Muscle of back (tissue), 3 donors: ENCODE measurements at regions not wholly inside any gene's neighbourhood (a gene's known extent, or its start where the extent isn't known, plus 50 kb on each side); places are given as distances from the start of the nearest gene placed in this dataset.
"Not testable (repeated sequence)": the region's sequence is repeated elsewhere in the genome, so short reads cannot be mapped to it uniquely, and the experiment has no call there.

Experiments used
- DNase-seq, 3 donors: peaks; one replicate each; pipeline versions ENCODE4 v3.0.0 to v3.0.0-alpha.2; 2013

DNA sequence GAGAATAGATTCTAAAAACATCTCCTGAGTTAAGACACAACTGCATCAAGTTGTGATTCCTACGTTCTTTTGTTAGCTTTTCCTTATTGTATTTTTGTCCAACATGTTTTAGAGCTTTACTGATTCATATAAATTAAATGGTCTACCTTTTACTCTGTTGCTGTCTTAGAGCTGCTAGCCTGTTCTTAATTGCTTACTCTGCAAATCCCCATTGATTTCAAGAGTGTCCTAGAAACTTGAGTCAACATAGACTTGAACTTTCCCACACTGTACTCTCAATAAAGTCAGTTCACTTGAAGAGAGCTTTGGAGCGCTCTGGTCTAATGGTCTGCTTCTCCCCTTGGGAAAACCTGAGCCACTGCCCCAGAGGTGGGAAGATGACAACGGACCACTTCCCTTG, 343.9 kb downstream of the CCER1 start:
- DNase-seq: no peak

GRCh38 chr12:90593596-90594295, 361.2 kb downstream of the CCER1 start:
- no peak for DNase-seq

GRCh38 chr12:90589956-90590355, 365.0 kb downstream of the CCER1 start:
- DNase-seq: peak in 1 of 3 donors; percentile 12

DNA sequence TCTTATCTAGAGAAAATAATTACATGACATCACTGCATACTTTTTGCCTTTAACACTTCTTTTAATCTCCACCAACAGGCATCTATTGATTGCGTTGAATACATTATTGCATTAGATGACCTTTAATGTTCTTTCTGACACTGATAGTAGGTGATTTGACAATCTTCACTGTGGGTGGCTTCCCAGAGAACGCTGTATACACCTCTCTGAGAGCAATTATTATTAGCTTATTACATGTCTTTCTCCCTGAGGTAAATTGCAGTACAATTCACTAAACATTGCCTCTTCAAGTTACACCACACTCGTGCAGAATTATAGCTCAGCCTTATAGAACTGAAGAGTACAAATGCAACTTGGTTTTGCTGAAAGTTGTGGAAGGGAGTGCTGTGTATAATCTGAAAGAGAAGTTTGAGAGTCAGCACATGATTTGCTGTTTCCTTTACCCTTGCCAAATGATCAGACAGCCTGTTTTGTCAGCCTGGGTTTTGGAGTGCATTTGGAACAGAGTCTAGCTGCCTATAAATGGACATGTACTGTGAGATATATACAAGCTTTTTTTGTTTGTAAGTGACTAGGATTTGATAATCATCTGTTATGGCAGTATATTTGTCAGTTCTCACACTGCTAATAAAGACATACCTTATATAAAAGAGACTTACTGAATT, 369.2 kb downstream of the CCER1 start:
- DNase-seq: no peak

- no peak for DNase-seq
These were observed 378.3 kb downstream of the CCER1 start for GRCh38 chr12:90576707-90577106.

DNA sequence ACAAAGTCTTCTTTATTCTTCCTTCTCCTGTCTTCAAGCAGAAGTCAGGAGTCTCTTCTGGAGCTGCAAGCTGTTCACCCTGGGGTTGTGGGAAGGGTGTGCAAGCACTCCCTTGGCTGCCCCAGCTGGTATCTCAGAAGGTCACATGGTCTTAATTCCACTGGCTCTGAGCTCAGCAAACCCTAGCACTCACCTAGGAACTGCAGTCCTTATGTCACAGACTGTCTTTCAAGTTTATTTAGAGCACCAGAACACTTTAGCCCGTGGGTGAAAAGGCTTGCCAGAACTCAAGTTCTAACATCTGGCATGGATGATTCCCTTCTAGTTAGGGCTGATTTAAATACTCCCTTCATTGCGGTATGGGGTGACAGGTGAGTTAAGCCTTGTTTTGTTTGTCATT, 379.0 kb downstream of the CCER1 start:
- DNase-seq: no peak

DNA sequence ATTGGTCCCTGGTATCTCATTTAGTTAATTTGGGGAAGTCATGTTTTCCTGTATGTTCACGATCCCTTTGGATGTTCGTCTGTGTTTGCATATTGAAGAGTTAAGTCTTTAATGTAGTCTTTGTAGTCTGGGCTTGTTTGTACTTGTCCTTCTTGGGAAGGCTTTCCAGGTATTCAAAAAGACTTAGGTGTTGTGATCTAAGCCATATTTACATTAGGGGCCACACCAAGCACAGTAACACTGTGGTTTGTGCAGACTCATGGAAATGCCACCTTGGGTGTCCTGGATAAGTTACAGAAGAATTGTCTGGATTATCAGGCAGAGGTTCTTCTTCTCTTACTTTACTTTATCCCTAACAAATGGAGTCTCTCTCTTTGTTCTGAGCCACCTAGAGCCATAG, 380.3 kb downstream of the CCER1 start:
- no peak for DNase-seq

GRCh38 chr12:90572778-90573177, 382.2 kb downstream of the CCER1 start:
- no peak for DNase-seq

GRCh38 chr12:90569685-90570084, 385.3 kb downstream of the CCER1 start:
- DNase-seq: no peak

DNA sequence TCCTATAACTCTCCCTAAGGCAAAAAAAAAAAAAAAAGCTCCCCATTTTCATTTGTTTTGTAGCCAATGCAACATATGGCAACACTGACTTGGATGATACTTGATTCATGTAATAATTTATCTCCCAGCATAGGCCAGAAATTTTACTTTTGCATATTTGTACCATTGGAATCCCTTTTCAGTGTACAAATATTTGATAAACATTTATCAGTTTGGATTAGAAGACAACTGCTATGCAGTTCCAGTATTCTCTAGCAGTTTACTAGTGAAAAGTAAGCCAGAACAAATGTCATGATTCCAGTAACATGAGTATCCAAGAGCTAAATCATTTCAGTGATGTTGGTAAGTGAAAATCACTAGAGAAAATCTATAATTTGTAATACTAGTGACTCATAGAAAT, 392.3 kb downstream of the CCER1 start:
- peak; percentile 8 to 37 (median 10) for DNase-seq

- DNase-seq: no peak
These were observed 406.4 kb downstream of the CCER1 start for GRCh38 chr12:90548595-90548994.

DNA sequence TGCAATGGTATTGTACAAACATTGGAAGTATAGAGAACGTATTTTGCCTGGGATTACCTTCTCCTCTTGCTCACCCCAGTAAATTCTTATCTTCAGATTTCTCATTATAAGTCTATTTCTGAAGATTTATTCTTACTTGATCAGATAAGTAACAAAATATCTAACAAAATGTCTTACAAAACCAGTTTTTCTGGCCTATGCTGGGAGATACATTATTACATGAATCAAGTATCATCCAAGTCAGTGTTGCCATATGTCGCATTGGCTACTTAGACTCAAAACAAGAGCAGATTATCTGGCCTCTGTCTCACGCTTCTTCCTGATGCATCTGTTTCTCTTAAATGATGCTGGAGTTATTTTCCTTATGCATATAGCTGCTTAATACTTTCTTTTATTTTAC, 408.5 kb downstream of the CCER1 start:
- no peak for DNase-seq

GRCh38 chr12:90543841-90544240, 411.1 kb downstream of the CCER1 start:
- DNase-seq: peak in 1 of 3 donors; percentile 6

DNA sequence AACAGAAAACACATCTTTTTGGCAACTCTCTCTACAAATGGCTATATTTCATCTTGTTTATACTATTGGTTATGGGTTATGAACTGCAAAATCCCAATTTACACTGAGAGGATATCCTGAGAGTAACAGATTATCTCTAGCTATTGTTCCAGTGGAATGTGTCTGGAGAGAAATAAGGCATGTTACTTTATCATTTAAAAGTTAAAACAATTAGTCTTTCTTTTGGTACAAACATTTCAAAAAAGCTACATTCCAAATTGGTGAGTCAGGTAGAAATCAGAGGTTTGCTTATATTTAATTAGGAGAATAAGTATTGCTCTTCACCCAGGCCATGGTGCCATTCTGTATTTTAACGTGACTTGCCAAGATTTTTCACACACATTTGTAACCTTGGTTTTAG, 411.6 kb downstream of the CCER1 start:
- peak in 1 of 3 donors; percentile 6 for DNase-seq

DNA sequence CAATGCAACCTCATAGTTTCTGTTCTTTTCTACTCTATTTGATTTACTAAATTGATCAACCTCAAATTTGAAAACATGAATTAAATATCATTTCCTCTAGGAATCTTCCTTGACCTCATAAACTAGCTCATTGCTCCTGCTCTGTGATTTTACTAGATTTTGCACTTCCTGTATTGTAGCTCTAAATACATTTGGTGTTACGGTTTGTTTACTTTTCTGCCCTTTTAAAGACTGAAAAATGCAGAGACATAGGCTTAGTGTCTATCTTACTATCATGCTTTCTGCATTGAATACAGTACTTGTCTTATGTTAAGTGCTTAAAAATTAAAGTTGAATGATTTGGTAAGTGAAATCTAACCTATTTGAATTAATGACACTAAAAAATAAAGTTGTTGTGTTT, 412.1 kb downstream of the CCER1 start:
- DNase-seq: not testable (repeated sequence)

DNA sequence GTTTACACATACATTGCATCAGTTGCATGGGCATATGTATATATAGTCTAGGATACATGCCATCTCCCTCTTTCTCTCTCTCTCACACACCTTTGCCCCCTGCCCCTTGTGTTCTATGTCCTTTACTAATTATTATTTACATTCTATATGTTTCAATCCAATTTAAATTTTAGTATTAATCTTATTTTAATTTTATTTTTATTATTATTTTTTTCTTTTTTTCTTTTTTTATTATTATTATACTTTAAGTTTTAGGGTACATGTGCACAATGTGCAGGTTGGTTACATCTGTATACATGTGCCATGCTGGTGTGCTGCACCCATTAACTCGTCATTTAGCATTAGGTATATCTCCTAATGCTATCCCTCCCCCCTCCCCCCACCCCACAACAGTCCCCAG, 421.1 kb downstream of the CCER1 start:
- not testable (repeated sequence) for DNase-seq

GRCh38 chr12:90520002-90520734, 434.8 kb downstream of the CCER1 start:
- peak in 1 of 3 donors; percentile 32 for DNase-seq

GRCh38 chr12:90519285-90519684, 435.7 kb downstream of the CCER1 start:
- DNase-seq: no peak

GRCh38 chr12:90515199-90516175, 439.5 kb downstream of the CCER1 start:
- DNase-seq: no peak

DNA sequence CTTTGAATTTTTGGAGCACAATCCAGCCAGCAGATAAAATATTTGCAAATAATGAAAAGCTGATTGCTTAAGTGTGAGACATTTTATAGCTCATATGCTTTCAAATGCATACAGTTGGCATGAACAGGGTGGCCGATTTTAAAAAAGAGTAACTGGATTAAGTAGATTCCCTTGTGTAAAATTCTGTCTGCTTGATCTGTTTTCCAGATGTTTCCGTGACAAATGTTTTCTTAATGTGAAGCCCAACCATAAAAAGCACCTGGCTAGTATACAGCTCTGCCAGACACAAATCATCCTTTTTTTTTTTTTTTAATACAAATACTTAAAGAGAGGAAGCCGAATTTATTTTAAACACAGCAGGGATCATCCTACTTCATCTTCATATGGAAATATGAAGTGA, 440.7 kb downstream of the CCER1 start:
- DNase-seq: peak; percentile 60 to 90 (median 79)

- no peak for DNase-seq
These were observed 442.5 kb downstream of the CCER1 start for GRCh38 chr12:90512518-90512917.

GRCh38 chr12:90510948-90511347, 444.0 kb downstream of the CCER1 start:
- DNase-seq: no peak
